ENCODE measurements at regions not wholly inside any gene's neighbourhood (a gene's known extent, or its start where the extent isn't known, plus 50 kb on each side); places are given as distances from the start of the nearest gene placed in this dataset.

GRCh38 chr15:80308002-80308401 lies 56.0 kb upstream of the CTXND1 start:
- DNase-seq (ENCODE audit: low spot score): no peak
- no peak for FAIRE-seq

DNA sequence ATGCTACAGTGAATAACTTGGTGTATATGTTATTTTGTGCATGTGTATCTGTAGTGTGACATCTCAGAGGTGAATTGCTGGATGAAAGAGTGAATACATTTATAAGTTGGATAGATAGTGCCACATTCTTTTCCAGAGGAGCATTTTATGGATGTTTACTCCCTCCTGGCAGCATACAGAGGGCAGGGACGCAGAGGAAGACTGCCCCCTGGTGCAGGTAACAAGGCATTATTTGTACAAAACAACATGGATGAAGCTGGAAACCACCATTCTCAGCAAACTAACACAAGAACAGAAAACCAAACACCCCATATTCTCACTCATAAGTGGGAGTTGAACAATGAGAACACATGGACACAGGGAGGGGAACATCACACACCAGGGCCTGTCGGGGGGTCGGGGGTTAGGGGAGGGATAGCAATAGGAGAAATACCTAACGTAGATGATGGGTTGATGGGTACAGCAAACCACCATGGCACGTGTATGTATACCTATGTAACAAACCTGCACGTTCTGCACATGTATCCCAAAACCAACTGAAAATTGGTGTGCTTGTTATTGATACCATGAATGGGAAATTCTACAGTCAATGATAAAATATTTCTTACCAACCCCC lies 57.9 kb upstream of the CTXND1 start:
- FAIRE-seq (no peak), DNase-seq (ENCODE audit: low spot score) (no peak)

DNA sequence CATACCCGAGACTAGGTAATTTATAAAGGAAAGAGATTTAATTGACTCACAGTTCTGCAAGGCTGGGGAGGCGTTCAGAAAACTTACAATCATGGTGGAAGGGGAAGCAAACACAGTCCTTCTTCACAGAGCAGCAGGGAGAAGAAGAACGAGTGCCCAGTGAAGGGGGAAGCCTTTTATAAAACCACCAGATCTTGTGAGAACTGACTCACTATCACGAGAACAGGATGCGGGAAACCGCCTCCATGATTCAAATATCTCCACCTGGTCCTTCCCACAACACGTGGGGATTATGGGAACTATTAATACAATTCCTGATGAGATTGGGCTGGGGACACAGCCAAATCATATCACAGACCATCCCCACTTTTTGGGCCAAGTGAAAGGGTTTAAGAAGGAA lies 58.8 kb upstream of the CTXND1 start:
- FAIRE-seq: no peak
- no peak for DNase-seq (ENCODE audit: low spot score)

DNA sequence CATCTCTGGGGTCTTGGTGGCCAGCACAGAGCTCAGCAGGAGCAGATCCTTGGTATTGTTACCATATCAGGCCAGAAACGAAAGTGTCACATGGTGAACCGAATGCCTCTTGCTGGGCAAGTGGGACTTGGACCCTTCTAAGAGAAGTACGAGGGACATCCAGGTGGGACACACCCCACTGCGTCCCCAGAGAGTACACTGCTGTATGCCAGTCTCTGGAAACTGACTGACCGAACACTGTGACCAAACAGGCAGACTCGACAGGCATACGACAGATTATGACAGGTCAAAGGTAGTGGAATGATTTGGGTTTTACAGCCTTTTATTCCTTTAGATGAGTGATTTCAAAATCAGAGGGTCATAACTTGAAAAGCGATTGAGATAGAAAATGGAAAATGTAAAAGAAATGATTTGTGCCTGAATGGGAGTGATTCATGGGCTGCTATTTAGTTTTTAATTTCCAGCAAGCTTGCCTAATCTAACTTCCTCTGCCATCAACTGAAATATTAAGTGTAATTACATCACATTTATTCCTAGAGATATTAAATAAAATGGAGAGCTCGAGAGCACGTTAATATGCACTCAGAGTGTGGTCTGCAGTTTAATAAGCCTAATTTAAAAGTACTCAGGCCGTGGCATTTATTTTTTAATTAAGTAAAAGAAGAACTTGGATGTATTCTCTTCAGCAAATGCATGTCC lies 63.4 kb upstream of the CTXND1 start:
- DNase-seq (ENCODE audit: low spot score): no peak
- FAIRE-seq: no peak

DNA sequence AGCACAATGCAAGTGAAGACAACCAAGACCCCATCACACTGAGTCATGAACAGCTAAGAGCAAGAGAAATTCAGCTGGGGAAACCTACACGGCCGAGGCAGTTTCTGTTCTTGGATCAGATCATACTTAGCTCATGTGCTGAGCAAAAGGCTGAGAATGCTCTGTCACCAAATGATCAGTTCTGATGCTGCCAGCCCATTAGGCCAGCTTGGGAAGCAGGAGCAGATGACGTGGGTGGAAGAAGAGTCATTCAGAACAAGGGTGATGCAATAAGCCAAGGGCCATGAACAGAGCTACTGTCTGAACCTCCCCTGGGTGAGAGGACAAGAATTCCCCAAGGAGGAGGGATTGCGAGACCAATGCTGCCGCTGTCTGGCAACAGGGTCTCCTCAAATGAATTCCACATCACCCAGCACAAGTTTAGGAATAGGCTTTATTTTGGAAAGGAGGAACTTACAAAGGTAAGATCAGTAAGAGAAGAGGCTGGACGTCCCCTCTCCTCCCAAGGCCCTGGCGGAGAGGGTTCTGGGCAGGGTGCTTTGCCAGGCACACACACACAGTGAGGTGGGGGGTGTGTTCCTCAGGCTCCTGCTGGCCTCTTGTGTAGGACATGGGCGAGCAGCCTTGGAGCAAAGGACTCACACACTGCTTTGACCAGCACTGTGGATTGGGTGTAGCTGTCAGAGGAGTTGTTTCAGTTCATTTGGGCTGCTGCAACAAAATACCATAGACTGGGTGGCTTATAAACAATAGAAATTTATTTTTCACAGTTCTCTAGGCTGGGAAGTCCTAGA lies 65.6 kb upstream of the CTXND1 start:
- DNase-seq (ENCODE audit: low spot score) (peak; percentile 66), FAIRE-seq (no peak)

GRCh38 chr15:80321853-80322252 lies 69.8 kb upstream of the CTXND1 start:
- DNase-seq (ENCODE audit: low spot score) (no peak), FAIRE-seq (no peak)

- no peak for DNase-seq (ENCODE audit: low spot score)
- no peak for FAIRE-seq
Measured at GRCh38 chr15:80323285-80323684, 71.3 kb upstream of the CTXND1 start.

DNA sequence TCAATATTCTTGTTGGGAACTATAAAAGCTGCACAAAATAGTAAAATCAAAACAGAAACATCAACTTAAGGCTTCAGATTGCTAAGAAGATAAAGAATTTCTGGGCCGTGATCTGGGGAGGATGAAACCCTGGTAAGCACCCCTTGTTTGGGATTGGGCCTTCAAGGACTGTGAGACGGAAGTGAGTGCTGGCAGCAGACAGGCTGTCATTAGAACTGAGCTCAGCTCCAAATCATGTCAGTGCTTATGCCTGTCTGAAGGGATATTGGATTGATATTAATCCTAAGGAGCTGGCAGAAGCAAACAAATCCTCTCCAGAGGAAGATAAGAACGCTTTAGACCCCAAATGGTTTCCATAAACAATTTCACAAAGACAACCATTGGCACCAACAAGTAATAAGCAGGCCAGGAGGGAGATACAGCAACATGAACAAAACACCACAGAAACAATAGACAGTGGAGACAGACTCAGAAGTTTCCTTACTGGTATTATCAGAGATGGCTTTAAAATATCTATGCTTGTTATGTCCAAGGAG lies 72.6 kb upstream of the CTXND1 start:
- no peak for FAIRE-seq
- DNase-seq (ENCODE audit: low spot score): no peak

GRCh38 chr15:80325206-80325605 lies 73.2 kb upstream of the CTXND1 start:
- FAIRE-seq: no peak
- no peak for DNase-seq (ENCODE audit: low spot score)

DNA sequence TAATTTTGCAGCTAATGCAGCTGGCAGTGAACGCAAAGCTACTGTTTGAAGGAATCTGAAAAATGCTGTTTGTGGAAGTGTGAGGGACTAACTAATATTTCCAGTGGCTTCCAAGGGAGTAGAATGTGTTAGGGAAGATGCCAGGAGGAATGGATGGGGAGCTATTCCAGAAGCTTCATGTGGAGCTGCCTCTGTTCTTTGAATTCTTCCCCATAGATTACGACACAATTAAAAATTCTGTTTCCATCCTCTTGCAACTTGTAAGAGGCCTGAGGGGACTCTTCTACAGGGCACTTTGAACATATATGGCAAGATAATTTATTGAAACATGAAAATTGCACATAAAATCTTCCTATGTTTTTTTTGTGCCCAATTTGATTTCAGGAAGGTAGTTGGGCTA lies 74.3 kb upstream of the CTXND1 start:
- FAIRE-seq (no peak), DNase-seq (ENCODE audit: low spot score) (no peak)

- DNase-seq (ENCODE audit: low spot score) (no peak), FAIRE-seq (no peak)
Measured at GRCh38 chr15:80328496-80328895, 75.7 kb upstream of the ARNT2 start.

GRCh38 chr15:80331886-80332406 lies 72.2 kb upstream of the ARNT2 start:
- FAIRE-seq (no peak), DNase-seq (ENCODE audit: low spot score) (no peak)

DNA sequence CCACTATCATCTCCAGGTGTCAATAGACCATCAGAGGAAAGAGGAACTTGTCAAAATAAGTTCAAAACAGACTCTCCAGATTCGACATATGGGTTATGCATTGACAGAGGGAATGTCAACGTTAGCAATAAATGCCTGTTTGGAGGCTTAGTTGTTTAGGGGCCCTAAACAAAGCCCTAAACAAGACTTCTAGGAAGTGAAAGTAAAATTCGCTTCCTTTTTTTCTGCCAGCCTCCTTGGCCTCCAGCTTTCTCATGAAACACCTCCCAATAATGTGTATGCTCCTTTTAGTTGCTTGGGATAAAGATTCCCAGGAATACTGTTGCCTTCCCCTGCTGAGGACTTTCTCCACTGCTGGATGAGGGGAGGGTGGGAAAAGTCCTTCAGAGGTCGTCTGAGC lies 70.9 kb upstream of the ARNT2 start:
- no peak for FAIRE-seq
- DNase-seq (ENCODE audit: low spot score): no peak

- no peak for DNase-seq (ENCODE audit: low spot score)
Measured at GRCh38 chr15:80334521-80334920, 69.7 kb upstream of the ARNT2 start.

GRCh38 chr15:80339601-80340000 lies 64.6 kb upstream of the ARNT2 start:
- DNase-seq (ENCODE audit: low spot score): no peak
- no peak for FAIRE-seq

More at GRCh38 chr15:80334521-80334920, 69.7 kb upstream of the ARNT2 start:
- no peak for FAIRE-seq

- DNase-seq (ENCODE audit: low spot score): no peak
- FAIRE-seq: no peak
Measured at GRCh38 chr15:80342148-80342547, 62.0 kb upstream of the ARNT2 start.

GRCh38 chr15:80343554-80343992 lies 60.6 kb upstream of the ARNT2 start:
- DNase-seq (ENCODE audit: low spot score): no peak

DNA sequence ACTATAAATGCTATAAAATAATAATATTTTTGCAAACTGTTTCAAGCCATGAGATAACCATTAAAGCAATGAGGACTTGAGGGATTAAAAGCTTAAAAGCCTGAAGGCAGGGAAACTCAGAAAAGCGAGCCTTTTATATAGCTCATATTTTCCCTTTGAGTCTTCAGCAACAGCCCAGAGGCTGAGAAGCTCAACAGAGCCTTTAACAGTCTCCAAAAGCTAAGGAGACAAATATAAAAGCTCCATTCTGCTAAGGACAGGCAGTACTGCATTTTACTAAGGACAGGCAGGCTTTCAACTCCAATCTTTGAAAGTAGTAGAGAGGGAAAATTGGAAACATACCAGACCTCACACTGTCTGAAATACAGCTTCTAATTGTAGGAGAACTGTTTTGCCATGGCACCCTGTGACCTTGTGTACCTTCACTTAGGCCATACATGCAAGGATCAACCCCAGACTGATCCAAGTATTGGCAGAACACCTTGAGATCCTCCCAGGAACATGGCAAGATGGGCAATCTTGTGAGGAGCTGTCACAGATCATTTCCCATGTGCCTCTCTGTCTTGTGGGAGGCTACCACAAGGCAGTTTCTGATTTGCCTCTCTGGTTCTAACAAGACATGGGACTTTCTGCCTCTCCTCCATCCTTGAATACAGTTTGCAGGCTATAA lies 53.1 kb upstream of the ARNT2 start:
- FAIRE-seq (no peak), DNase-seq (ENCODE audit: low spot score) (no peak)

More at GRCh38 chr15:80343554-80343992, 60.6 kb upstream of the ARNT2 start:
- no peak for FAIRE-seq
